Sigmoid colon (tissue), 6 donors: ENCODE measurements at regions not wholly inside any gene's neighbourhood (a gene's known extent, or its start where the extent isn't known, plus 50 kb on each side); places are given as distances from the start of the nearest gene placed in this dataset.
A peak's percentile ranks its signal among the peaks of the same experiment; 100 is the strongest.

ENCODE experiments used
- DNase-seq: peaks from one replicate; pipeline ENCODE4 v3.0.0-alpha.2; 2019
- H3K27ac ChIP-seq, 4 donors: fragments of 200-600 bp; sonication (generic); one replicate each; pipeline ENCODE4 v1.5.1; 2016 to 2019; ENCODE audit warnings: mild to moderate bottlenecking in 1 of 4
- H3K27me3 ChIP-seq, 3 donors: fragments of 200-600 bp; sonication (generic); one replicate each; pipeline ENCODE4 v1.5.1; 2019; ENCODE audit warnings: mild to moderate bottlenecking in 1 of 3
- H3K36me3 ChIP-seq, 4 donors: fragments of 200-600 bp; sonication (generic); one replicate each; pipeline ENCODE4 v1.5.1; 2016 to 2019
- H3K4me1 ChIP-seq, 4 donors: fragments of 200-600 bp; sonication (generic); one replicate each; pipeline ENCODE4 v1.5.1; 2017 to 2019
- H3K4me3 ChIP-seq, 4 donors: fragments of 200-600 bp; sonication (generic); one replicate each; pipeline ENCODE4 v1.5.1; 2017 to 2019; ENCODE audit warnings: mild to moderate bottlenecking in 2 of 4, moderate library complexity in 1 of 4
- H3K9me3 ChIP-seq, 4 donors: fragments of 200-600 bp in 3 of 4; sonication (generic) in 3 of 4; one replicate each; pipeline versions ENCODE4 v1.5.1 to v1.6.1; 2013 to 2019
- EP300 ChIP-seq, 4 donors: sonication (generic); formaldehyde crosslinking; IDR thresholded peaks; one replicate each; pipeline ENCODE4 v1.6.1; 2017; ENCODE audit warnings: antibody characterized with exemption in 4 of 4
- POLR2A ChIP-seq, 2 donors: fragments of 450-650 bp; IDR thresholded peaks; one replicate each; pipeline ENCODE4 v1.6.1; 2016; ENCODE audit warnings: antibody characterized with exemption in 2 of 2, mild to moderate bottlenecking in 2 of 2, moderate library complexity in 2 of 2
- POLR2AphosphoS5 ChIP-seq, 4 donors: sonication (generic); formaldehyde crosslinking; IDR thresholded peaks; one replicate each; pipeline ENCODE4 v1.6.1; 2017; ENCODE audit warnings: antibody characterized with exemption in 4 of 4
- WGBS, 2 donors: extraction: QIAGEN DNeasy Blood & Tissue Kit; methylation state at CpG; one replicate each; pipeline ENCODE4 v1.1.7; 2013; 5-methylcytosine and 5-hydroxymethylcytosine counted together
- intact Hi-C: fragments of 100-400 bp; cut with DNase I; formaldehyde crosslinking; loops from one replicate; pipeline ENCODE4 v1.15.1; 2023
- TF ChIP-seq, protein P1 (sequence below), 4 experiments: fragments of 450-650 bp in 3 of 4; fragments of 200-600 bp in 1 of 4; IDR thresholded peaks; one replicate each; pipeline ENCODE4 v1.5.1; 2016 to 2019; ENCODE audit warnings: antibody characterized with exemption in 4 of 4, mild to moderate bottlenecking in 3 of 4, moderate library complexity in 2 of 4
- donor health status: healthy with polysubstance abuse.
- donor health status: healthy.

- intact Hi-C loops, result no loop called here
- TF ChIP-seq EP300 (IDR thresholded peaks at IDR 0.05), result peak in 3 of 4 donors; percentile 12 to 55 (median 51)
- peak; percentile 64 to 83 (median 79) for TF ChIP-seq POLR2AphosphoS5 (IDR thresholded peaks at IDR 0.05)
- TF ChIP-seq POLR2A (IDR thresholded peaks at IDR 0.05), result no peak
- TF ChIP-seq, protein P1, sequence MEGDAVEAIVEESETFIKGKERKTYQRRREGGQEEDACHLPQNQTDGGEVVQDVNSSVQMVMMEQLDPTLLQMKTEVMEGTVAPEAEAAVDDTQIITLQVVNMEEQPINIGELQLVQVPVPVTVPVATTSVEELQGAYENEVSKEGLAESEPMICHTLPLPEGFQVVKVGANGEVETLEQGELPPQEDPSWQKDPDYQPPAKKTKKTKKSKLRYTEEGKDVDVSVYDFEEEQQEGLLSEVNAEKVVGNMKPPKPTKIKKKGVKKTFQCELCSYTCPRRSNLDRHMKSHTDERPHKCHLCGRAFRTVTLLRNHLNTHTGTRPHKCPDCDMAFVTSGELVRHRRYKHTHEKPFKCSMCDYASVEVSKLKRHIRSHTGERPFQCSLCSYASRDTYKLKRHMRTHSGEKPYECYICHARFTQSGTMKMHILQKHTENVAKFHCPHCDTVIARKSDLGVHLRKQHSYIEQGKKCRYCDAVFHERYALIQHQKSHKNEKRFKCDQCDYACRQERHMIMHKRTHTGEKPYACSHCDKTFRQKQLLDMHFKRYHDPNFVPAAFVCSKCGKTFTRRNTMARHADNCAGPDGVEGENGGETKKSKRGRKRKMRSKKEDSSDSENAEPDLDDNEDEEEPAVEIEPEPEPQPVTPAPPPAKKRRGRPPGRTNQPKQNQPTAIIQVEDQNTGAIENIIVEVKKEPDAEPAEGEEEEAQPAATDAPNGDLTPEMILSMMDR (IDR thresholded peaks at IDR 0.05), result no peak
- Histone ChIP-seq H3K27ac (peak overlapping the region in 3 of 4 donors; percentile 12 to 53 (median 13)), H3K4me3 (no peak overlapping the region), H3K4me1 (peaks cover 0 to 16% (median 15%) of the 10 kb centered on the region in 4 donors), H3K36me3 (no peaks in the 10 kb centered on the region), H3K27me3 (no peaks in the 10 kb centered on the region), H3K9me3 (no peaks in the 10 kb centered on the region)
- 62 to 84% methylated on average over 2 of the region's 2 CpGs for WGBS, 2 donors
- DNase-seq, result no peak
Observed at GRCh38 chr18:22723773-22724172, 209.4 kb upstream of the RBBP8 start.

DNA sequence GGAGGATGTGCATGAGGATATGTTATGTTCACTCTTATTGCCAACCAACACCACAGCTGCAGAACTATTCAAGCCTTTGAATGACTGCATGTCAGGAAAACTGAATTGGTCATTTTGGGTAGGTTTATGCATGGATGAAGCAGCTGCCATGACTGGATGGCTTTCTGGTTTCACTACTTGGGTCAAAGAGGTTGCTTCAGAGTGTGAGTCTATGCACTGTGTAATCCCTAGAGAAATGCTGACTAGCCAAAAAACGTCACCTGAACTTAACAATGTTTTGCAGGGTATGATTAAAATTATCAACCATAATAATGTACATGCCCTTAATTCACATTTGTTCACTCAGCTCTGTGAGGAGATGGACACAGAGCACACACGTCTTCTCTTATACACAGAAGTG lies 206.7 kb upstream of the RBBP8 start:
- Histone ChIP-seq H3K27ac (no peak overlapping the region), H3K9me3 (no peaks in the 10 kb centered on the region), H3K36me3 (no peaks in the 10 kb centered on the region), H3K4me1 (peaks cover 0 to 16% (median 15%) of the 10 kb centered on the region in 4 donors), H3K4me3 (no peak overlapping the region), H3K27me3 (no peaks in the 10 kb centered on the region)
- WGBS, 2 donors, result 80 to 86% methylated on average over 2 of the region's 2 CpGs
- intact Hi-C loops, result no loop called here
- no peak for DNase-seq
- TF ChIP-seq, protein P1 (IDR thresholded peaks at IDR 0.05), result no peak
- TF ChIP-seq POLR2AphosphoS5 (IDR thresholded peaks at IDR 0.05) (no peak), POLR2A (IDR thresholded peaks at IDR 0.05) (no peak), EP300 (IDR thresholded peaks at IDR 0.05) (no peak)

GRCh38 chr18:22728016-22728415 lies 205.1 kb upstream of the RBBP8 start:
- DNase-seq, result no peak
- Histone ChIP-seq H3K27ac (no peak overlapping the region), H3K27me3 (no peaks in the 10 kb centered on the region), H3K9me3 (no peaks in the 10 kb centered on the region), H3K4me1 (peaks cover 0 to 12% (median 11%) of the 10 kb centered on the region in 4 donors), H3K36me3 (no peaks in the 10 kb centered on the region), H3K4me3 (no peak overlapping the region)
- TF ChIP-seq EP300 (IDR thresholded peaks at IDR 0.05), result no peak
- TF ChIP-seq, protein P1 (IDR thresholded peaks at IDR 0.05), result no peak
- TF ChIP-seq POLR2A (IDR thresholded peaks at IDR 0.05), result no peak
- TF ChIP-seq POLR2AphosphoS5 (IDR thresholded peaks at IDR 0.05), result no peak
- intact Hi-C loops, result no loop called here

- TF ChIP-seq, protein P1 (IDR thresholded peaks at IDR 0.05), result no peak
- TF ChIP-seq POLR2A (IDR thresholded peaks at IDR 0.05) (no peak), EP300 (IDR thresholded peaks at IDR 0.05) (no peak), POLR2AphosphoS5 (IDR thresholded peaks at IDR 0.05) (no peak)
- WGBS, 2 donors, result 48 to 52% methylated on average over 1 of the region's 1 CpG
- Histone ChIP-seq H3K9me3 (no peaks in the 10 kb centered on the region), H3K36me3 (no peaks in the 10 kb centered on the region), H3K27ac (no peak overlapping the region), H3K4me1 (peaks cover 0 to 7% (median 5%) of the 10 kb centered on the region in 4 donors), H3K4me3 (no peak overlapping the region), H3K27me3 (no peaks in the 10 kb centered on the region)
- intact Hi-C loops, result no loop called here
- no peak for DNase-seq
Observed at GRCh38 chr18:22728481-22729105, 204.5 kb upstream of the RBBP8 start.

DNA sequence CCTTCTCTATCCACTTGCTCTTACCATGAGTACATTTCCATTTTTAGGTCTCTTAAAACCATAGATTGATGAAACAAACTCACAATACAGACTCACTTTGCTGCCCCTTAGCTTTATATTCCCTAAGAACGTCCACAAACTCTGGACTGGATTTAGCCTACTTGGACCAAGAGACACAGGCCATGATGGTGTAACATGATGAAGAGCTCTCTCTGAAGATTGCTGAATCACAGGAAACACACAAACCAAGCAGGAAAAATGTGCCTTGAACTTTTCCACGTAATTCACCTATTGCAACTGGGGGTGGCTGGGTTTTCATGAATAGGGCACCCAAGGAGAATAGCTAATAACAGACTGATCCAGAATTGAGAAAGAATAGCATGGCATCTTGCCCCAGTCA lies 201.7 kb upstream of the RBBP8 start:
- no peaks in the 10 kb centered on the region for H3K9me3 ChIP-seq
- TF ChIP-seq POLR2AphosphoS5 (IDR thresholded peaks at IDR 0.05), result no peak
- no peak for TF ChIP-seq POLR2A (IDR thresholded peaks at IDR 0.05)
- no peak for TF ChIP-seq EP300 (IDR thresholded peaks at IDR 0.05)
- TF ChIP-seq, protein P1 (IDR thresholded peaks at IDR 0.05), result no peak
- intact Hi-C loops, result no loop called here
- DNase-seq, result no peak
- no peak overlapping the region for H3K27ac ChIP-seq
- H3K4me3 ChIP-seq, result no peak overlapping the region
- H3K27me3 ChIP-seq, result no peaks in the 10 kb centered on the region
- no peaks in the 10 kb centered on the region for H3K36me3 ChIP-seq
- no peaks in the 10 kb centered on the region for H3K4me1 ChIP-seq
- 58 to 89% methylated on average over 2 of the region's 2 CpGs for WGBS, 2 donors
